Peyer's patch (tissue), 4 donors: ENCODE measurements at regions not wholly inside any gene's neighbourhood (a gene's known extent, or its start where the extent isn't known, plus 50 kb on each side); places are given as distances from the start of the nearest gene placed in this dataset.

Experiments used
- CTCF ChIP-seq, 6 experiments: fragments of 450-650 bp in 4 of 6; fragments of 200-600 bp in 2 of 6; sonication (generic) in 1 of 6; IDR thresholded peaks; one replicate each; pipeline ENCODE4 v1.5.1; 2017 to 2019; ENCODE audit warnings: antibody characterized with exemption in 6 of 6, mild to moderate bottlenecking in 3 of 6, moderate library complexity in 1 of 6
- POLR2A ChIP-seq, 2 donors: fragments of 450-650 bp; IDR thresholded peaks; one replicate each; pipeline ENCODE4 v1.5.1; 2017; ENCODE audit warnings: antibody characterized with exemption in 2 of 2, mild to moderate bottlenecking in 2 of 2, moderate library complexity in 2 of 2

GRCh38 chr16:54438469-54438868, 151.9 kb upstream of the IRX3 start:
- TF ChIP-seq CTCF (IDR thresholded peaks at IDR 0.05) (no peak), POLR2A (IDR thresholded peaks at IDR 0.05) (no peak)
